ENCODE measurements at regions not wholly inside any gene's neighbourhood (a gene's known extent, or its start where the extent isn't known, plus 50 kb on each side); places are given as distances from the start of the nearest gene placed in this dataset.

DNA sequence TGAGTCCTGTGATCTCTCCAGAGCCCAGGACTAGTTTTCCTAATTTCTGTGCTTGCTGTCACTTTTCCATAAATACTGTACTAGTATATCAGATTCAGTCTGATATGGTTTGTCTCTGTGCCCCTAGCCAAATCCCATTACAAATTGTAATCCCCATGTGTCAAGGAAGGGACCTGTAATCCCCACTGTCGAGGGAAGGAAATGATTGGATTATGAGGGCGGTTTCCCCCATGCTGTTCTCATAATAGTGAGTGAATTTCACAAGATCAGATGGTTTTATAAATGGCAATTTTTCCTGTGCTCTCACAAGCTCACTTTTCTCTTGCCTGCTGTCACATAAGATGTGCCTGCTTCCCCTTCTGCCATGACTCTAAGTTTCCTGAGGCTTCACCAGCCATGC is 54.8 kb upstream of the IFRD1 start:
- no peak for DNase-seq

DNA sequence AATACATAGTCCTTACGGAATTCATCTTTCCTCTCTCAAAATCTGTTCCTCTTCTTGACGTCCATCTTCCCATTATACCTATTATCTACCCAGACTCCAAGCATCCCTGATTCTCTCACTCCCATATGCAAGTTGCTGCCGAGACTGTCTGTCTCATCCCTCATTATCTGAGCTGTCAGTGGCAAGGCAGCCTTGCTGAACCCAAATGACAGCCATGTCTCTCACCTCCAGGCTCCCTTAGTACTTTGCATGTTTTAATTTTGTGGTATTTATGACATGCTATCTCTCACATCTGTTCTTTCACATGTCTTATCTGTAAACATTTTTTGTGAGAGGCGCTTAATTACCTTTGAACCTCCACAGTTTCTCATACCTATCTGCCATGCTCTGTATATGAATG is 54.4 kb upstream of the IFRD1 start:
- no peak for DNase-seq

DNA sequence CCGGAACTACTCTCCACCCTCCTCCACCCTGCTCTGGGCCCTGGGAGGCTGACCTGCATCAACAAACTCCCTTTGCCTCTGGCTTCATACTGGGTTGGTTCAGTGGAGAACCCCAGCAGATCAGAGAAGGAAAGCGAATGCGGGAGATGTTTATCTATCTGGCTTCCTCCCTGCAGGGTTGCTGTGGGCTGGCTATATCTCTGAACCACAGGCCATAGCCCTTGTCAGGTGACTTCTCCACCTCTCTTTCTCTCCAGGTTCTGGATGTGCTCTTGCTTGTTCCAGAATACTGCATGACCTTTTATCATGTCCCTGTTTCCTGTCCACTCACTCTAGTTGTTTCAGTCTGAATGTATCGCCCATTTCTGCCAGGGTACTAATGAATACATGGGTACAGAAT is 51.7 kb upstream of the IFRD1 start:
- DNase-seq: peak; percentile 43

DNA sequence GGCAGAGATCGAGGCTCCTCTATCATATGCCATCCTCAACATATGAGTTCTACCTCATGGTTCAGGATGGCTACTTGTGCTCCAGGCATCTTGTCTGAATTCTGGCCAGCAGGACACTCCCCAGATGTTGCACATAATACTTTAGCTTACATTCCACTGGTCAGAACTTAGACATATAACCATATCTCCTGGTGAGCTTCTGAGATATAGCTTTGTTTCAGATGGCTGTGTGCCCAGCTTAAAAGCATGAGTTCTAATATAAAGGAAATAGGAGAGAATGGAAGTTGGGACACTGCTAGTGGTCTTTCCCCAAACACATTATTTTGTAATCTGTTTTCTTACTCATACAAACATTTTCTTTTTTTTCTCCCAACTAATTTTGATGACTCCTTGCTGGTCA is 50.8 kb upstream of the IFRD1 start:
- no peak for DNase-seq

DNA sequence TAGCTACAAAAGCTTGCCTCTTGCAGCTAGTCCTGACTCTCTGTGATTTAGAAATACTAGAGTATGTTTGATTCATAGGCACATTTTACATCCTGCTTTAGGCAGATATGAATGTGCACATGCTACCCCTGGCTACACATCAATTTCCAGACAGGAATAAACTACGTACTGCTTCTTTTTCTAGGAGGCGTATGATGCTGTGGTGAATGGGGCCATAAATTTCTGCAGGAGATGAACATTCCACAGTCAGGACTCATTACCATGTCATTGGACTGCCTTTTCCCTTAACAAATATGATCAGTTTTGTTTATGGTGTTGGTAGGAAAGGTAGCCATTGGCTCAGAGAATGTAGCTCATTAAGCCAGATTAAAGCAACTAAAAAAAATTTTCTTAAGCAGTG is 50.1 kb upstream of the IFRD1 start:
- DNase-seq: no peak

All from activated CD4-positive, alpha-beta T cell treated with anti-CD3 and anti-CD28 coated beads, Interleukin-10, Interleukin-2, amounts not matched to agents 100 ng/mL and 50 ng/mL, durations not matched to agents 16 hours and 8 hours (primary cell).